CD4-positive, alpha-beta T cell treated with Interferon alpha-2 for 1 hour (primary cell): ENCODE measurements at regions not wholly inside any gene's neighbourhood (a gene's known extent, or its start where the extent isn't known, plus 50 kb on each side); places are given as distances from the start of the nearest gene placed in this dataset.

Source experiments
- DNase-seq, 2 donors: peaks; one replicate each; pipeline ENCODE4 v3.0.0-alpha.2; 2020 to 2022

GRCh38 chr1:36743286-36744005 is 260.7 kb upstream of the CSF3R start:
- DNase-seq = no peak

- no peak for DNase-seq
Measured at GRCh38 chr1:36741066-36741465, 258.4 kb upstream of the CSF3R start.

- DNase-seq = no peak
Measured at GRCh38 chr1:36740446-36740845, 257.7 kb upstream of the CSF3R start.

GRCh38 chr1:36739703-36740289 is 257.1 kb upstream of the CSF3R start:
- no peak for DNase-seq

GRCh38 chr1:36738245-36738644 is 255.5 kb upstream of the CSF3R start:
- no peak for DNase-seq

GRCh38 chr1:36737767-36738166 is 255.1 kb upstream of the CSF3R start:
- no peak for DNase-seq

- DNase-seq = no peak
Measured at GRCh38 chr1:36737038-36737555, 254.4 kb upstream of the CSF3R start.

GRCh38 chr1:36735939-36736730 is 253.4 kb upstream of the CSF3R start:
- no peak for DNase-seq

GRCh38 chr1:36735436-36735835 is 252.7 kb upstream of the CSF3R start:
- DNase-seq = no peak

- DNase-seq = no peak
Measured at GRCh38 chr1:36734356-36734755, 251.6 kb upstream of the CSF3R start.

- DNase-seq = no peak
Measured at GRCh38 chr1:36733748-36734147, 251.0 kb upstream of the CSF3R start.

- DNase-seq = no peak
Measured at GRCh38 chr1:36732015-36732356, 249.3 kb upstream of the CSF3R start.

- DNase-seq = no peak
Measured at GRCh38 chr1:36731226-36732014, 248.7 kb upstream of the CSF3R start.

- no peak for DNase-seq
Measured at GRCh38 chr1:36730599-36730998, 247.9 kb upstream of the CSF3R start.

GRCh38 chr1:36729716-36730510 is 247.2 kb upstream of the CSF3R start:
- DNase-seq = no peak

- no peak for DNase-seq
Measured at GRCh38 chr1:36729289-36729688, 246.6 kb upstream of the CSF3R start.

GRCh38 chr1:36728846-36729245 is 246.1 kb upstream of the CSF3R start:
- no peak for DNase-seq

GRCh38 chr1:36728051-36728450 is 245.3 kb upstream of the CSF3R start:
- DNase-seq = no peak

- no peak for DNase-seq
Measured at GRCh38 chr1:36725151-36725550, 242.4 kb upstream of the CSF3R start.

GRCh38 chr1:36723813-36724212 is 241.1 kb upstream of the CSF3R start:
- no peak for DNase-seq

- DNase-seq = no peak
Measured at GRCh38 chr1:36722871-36723270, 240.2 kb upstream of the CSF3R start.

GRCh38 chr1:36721261-36721660 is 238.5 kb upstream of the CSF3R start:
- no peak for DNase-seq
